ENCODE measurements at regions not wholly inside any gene's neighbourhood (a gene's known extent, or its start where the extent isn't known, plus 50 kb on each side); places are given as distances from the start of the nearest gene placed in this dataset.

- TF ChIP-seq KLF9 (tag by site-specific recombination; IDR thresholded peaks at IDR 0.05; ENCODE audit: low read depth): no peak
- TF ChIP-seq ZNF548 (tag by site-specific recombination; IDR thresholded peaks at IDR 0.05): no peak
- no peak for TF ChIP-seq ZFP37 (tag by site-specific recombination; IDR thresholded peaks at IDR 0.05)
- no peak for TF ChIP-seq CTCF (tag by site-specific recombination; IDR thresholded peaks at IDR 0.05)
- TF ChIP-seq ZNF792 (tag by site-specific recombination; IDR thresholded peaks at IDR 0.05): no peak
- TF ChIP-seq ZNF549 (tag by site-specific recombination; IDR thresholded peaks at IDR 0.05): no peak
- no peak for TF ChIP-seq ZNF140 (tag by site-specific recombination; IDR thresholded peaks at IDR 0.05)
- no peak for TF ChIP-seq TCF7L2 (IDR thresholded peaks at IDR 0.05; ENCODE audit: borderline replicate concordance, low read depth, low read length)
- no peak for TF ChIP-seq ZSCAN18 (tag by site-specific recombination; IDR thresholded peaks at IDR 0.05)
- no peak for TF ChIP-seq ZNF660 (tag by site-specific recombination; IDR thresholded peaks at IDR 0.05)
- no peak for TF ChIP-seq PRDM1 (tag by site-specific recombination; IDR thresholded peaks at IDR 0.05)
- no peak for TF ChIP-seq ZBTB7A (tag by site-specific recombination; IDR thresholded peaks at IDR 0.05; ENCODE audit: low read depth)
- TF ChIP-seq ZNF274 (IDR thresholded peaks at IDR 0.05; ENCODE audit: low read length): no peak
- no peak for TF ChIP-seq ZNF274 (tag by site-specific recombination; IDR thresholded peaks at IDR 0.05; ENCODE audit: borderline replicate concordance)
- no peak for TF ChIP-seq YY1 (tag by site-specific recombination; IDR thresholded peaks at IDR 0.05)
Observed at GRCh38 chr13:95447814-95448213, 104.7 kb upstream of the CLDN10 start.
